Adrenal gland (tissue), 5 donors: ENCODE measurements at regions not wholly inside any gene's neighbourhood (a gene's known extent, or its start where the extent isn't known, plus 50 kb on each side); places are given as distances from the start of the nearest gene placed in this dataset.

Source experiments
- POLR2A ChIP-seq, 2 donors: fragments of 450-650 bp; IDR thresholded peaks; one replicate each; pipeline ENCODE4 v1.6.1; 2017; ENCODE audit warnings: antibody characterized with exemption in 2 of 2, mild to moderate bottlenecking in 2 of 2, moderate library complexity in 1 of 2
- TF ChIP-seq, protein P1 (sequence below), 6 experiments: fragments of 450-650 bp in 4 of 6; fragments of 200-600 bp in 2 of 6; sonication (generic) in 1 of 6; IDR thresholded peaks; 1 replicate in 5 of 6; 2 replicates in 1 of 6; pipeline versions ENCODE4 v1.5.1 to v1.8.0; 2016 to 2021; ENCODE audit warnings: antibody characterized with exemption in 6 of 6, mild to moderate bottlenecking in 2 of 6, moderate library complexity in 1 of 6
- donor health status: DM: no; HTN: no; CAD: no.

DNA sequence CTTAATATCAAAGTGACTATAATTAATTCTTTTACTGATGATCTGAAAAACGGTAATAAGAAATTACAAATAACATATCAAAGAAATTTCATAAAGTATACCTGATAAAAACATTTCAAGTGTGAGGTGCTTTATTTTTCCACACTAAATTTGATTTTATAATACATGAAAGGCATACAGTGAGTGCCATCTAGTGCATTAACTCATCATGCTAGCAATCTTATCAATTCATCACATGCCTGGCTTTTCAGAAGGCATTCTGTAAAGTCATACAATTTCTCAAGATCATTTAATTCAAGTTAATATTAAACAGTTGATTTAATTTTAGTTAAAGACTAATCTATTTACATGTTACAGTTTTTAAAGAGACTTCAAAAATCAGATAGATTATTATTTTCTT lies 1020.9 kb downstream of the GATA3 start:
- TF ChIP-seq, protein P1, sequence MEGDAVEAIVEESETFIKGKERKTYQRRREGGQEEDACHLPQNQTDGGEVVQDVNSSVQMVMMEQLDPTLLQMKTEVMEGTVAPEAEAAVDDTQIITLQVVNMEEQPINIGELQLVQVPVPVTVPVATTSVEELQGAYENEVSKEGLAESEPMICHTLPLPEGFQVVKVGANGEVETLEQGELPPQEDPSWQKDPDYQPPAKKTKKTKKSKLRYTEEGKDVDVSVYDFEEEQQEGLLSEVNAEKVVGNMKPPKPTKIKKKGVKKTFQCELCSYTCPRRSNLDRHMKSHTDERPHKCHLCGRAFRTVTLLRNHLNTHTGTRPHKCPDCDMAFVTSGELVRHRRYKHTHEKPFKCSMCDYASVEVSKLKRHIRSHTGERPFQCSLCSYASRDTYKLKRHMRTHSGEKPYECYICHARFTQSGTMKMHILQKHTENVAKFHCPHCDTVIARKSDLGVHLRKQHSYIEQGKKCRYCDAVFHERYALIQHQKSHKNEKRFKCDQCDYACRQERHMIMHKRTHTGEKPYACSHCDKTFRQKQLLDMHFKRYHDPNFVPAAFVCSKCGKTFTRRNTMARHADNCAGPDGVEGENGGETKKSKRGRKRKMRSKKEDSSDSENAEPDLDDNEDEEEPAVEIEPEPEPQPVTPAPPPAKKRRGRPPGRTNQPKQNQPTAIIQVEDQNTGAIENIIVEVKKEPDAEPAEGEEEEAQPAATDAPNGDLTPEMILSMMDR (IDR thresholded peaks at IDR 0.05), result no peak
- TF ChIP-seq POLR2A (IDR thresholded peaks at IDR 0.05), result no peak
